NCI-H2196 (cell line): ENCODE measurements at regions not wholly inside any gene's neighbourhood (a gene's known extent, or its start where the extent isn't known, plus 50 kb on each side); places are given as distances from the start of the nearest gene placed in this dataset.
A peak's percentile ranks its signal among the peaks of the same experiment; 100 is the strongest.
"Not testable (repeated sequence)": the region's sequence is repeated elsewhere in the genome, so short reads cannot be mapped to it uniquely, and the experiment has no call there.

ENCODE experiments used
- DNase-seq: peaks from one replicate; lab custom pipeline; 2025; ENCODE audit not compliant: unreplicated experiment; lab: John Stamatoyannopoulos, UW

GRCh38 chr5:155114655-155115054 is 101.1 kb downstream of the KIF4B start:
- DNase-seq: no peak

GRCh38 chr5:155116456-155117251 is 103.1 kb downstream of the KIF4B start:
- no peak for DNase-seq

GRCh38 chr5:155125551-155126095 is 112.1 kb downstream of the KIF4B start:
- DNase-seq: no peak

- no peak for DNase-seq
These were observed 113.0 kb downstream of the KIF4B start for GRCh38 chr5:155126573-155126972.

GRCh38 chr5:155127552-155127951 is 114.0 kb downstream of the KIF4B start:
- no peak for DNase-seq

GRCh38 chr5:155128786-155129512 is 115.4 kb downstream of the KIF4B start:
- no peak for DNase-seq

GRCh38 chr5:155129513-155129880 is 115.9 kb downstream of the KIF4B start:
- DNase-seq: no peak

- no peak for DNase-seq
These were observed 120.6 kb downstream of the KIF4B start for GRCh38 chr5:155134130-155134529.

GRCh38 chr5:155136216-155136850 is 122.8 kb downstream of the KIF4B start:
- DNase-seq: no peak

GRCh38 chr5:155137683-155138082 is 124.1 kb downstream of the KIF4B start:
- no peak for DNase-seq

GRCh38 chr5:155140646-155141045 is 127.1 kb downstream of the KIF4B start:
- DNase-seq: no peak

GRCh38 chr5:155144956-155145355 is 131.4 kb downstream of the KIF4B start:
- DNase-seq: no peak

- no peak for DNase-seq
These were observed 133.7 kb downstream of the KIF4B start for GRCh38 chr5:155147222-155147621.

GRCh38 chr5:155148694-155149093 is 135.1 kb downstream of the KIF4B start:
- no peak for DNase-seq

GRCh38 chr5:155150012-155150411 is 136.5 kb downstream of the KIF4B start:
- no peak for DNase-seq

GRCh38 chr5:155154973-155155372 is 141.4 kb downstream of the KIF4B start:
- DNase-seq: no peak

GRCh38 chr5:155163084-155163483 is 149.5 kb downstream of the KIF4B start:
- not testable (repeated sequence) for DNase-seq

- DNase-seq: no peak
These were observed 154.2 kb downstream of the KIF4B start for GRCh38 chr5:155167736-155168135.

- no peak for DNase-seq
These were observed 168.0 kb downstream of the KIF4B start for GRCh38 chr5:155181542-155181941.

- no peak for DNase-seq
These were observed 175.9 kb downstream of the KIF4B start for GRCh38 chr5:155189476-155189875.

GRCh38 chr5:155189981-155190380 is 176.4 kb downstream of the KIF4B start:
- peak; percentile 86 for DNase-seq

- peak; percentile 15 for DNase-seq
These were observed 179.5 kb downstream of the KIF4B start for GRCh38 chr5:155193029-155193428.
